Suppressor macrophage treated with lipopolysaccharide for 1 hour (primary cell): ENCODE measurements at regions not wholly inside any gene's neighbourhood (a gene's known extent, or its start where the extent isn't known, plus 50 kb on each side); places are given as distances from the start of the nearest gene placed in this dataset.

Experiments
- DNase-seq, 3 donors: peaks; one replicate each; pipeline ENCODE4 v3.0.0-alpha.2; 2020 to 2022

- DNase-seq: peak; percentile 12 to 42 (median 27)
Measured at GRCh38 chr12:69096669-69097335, 142.6 kb upstream of the CPSF6 start.

- DNase-seq: peak in 1 of 3 donors; percentile 30
Measured at GRCh38 chr12:69097619-69098368, 141.6 kb upstream of the CPSF6 start.

GRCh38 chr12:69099201-69099837 lies 140.1 kb upstream of the CPSF6 start:
- DNase-seq: peak; percentile 64 to 70 (median 66)

DNA sequence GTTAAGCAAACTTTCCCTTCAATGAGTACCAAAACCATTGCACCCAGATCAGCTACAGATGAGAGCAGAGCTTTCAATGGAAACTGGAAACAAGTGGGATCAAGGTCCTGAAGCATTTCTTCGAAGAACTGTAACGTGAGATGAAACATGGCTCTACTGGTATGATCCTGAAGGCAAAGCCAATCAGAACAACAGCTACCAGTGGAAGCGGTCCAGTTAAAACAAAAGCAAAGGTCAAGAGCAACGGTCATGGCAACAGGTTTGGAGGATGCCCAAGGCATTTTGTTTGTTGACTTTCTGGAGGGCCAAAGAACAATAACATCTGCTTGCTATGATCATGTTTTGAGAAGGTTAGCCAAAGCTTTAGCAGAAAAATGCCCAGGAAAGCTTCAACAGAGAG lies 137.9 kb upstream of the CPSF6 start:
- DNase-seq: no peak

DNA sequence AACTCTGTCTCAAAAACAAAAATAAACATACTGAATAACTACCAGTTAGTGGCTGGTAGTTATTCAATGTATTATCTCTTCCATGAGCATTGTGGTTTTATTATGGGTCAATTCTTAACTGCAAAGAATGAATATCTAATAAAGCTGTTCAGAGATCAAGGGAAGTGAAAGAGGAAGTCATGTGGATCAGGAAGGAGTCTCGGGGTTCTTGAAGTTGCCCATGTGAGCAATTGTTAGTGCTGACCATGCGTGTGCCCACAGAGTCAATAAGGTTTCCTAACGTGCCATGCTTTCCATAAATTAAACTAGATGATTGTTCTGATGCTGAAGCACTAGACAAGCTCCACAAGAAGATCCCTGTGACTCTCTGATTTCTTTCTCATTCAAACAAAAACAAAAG lies 136.5 kb upstream of the CPSF6 start:
- peak; percentile 73 to 85 (median 85) for DNase-seq

DNA sequence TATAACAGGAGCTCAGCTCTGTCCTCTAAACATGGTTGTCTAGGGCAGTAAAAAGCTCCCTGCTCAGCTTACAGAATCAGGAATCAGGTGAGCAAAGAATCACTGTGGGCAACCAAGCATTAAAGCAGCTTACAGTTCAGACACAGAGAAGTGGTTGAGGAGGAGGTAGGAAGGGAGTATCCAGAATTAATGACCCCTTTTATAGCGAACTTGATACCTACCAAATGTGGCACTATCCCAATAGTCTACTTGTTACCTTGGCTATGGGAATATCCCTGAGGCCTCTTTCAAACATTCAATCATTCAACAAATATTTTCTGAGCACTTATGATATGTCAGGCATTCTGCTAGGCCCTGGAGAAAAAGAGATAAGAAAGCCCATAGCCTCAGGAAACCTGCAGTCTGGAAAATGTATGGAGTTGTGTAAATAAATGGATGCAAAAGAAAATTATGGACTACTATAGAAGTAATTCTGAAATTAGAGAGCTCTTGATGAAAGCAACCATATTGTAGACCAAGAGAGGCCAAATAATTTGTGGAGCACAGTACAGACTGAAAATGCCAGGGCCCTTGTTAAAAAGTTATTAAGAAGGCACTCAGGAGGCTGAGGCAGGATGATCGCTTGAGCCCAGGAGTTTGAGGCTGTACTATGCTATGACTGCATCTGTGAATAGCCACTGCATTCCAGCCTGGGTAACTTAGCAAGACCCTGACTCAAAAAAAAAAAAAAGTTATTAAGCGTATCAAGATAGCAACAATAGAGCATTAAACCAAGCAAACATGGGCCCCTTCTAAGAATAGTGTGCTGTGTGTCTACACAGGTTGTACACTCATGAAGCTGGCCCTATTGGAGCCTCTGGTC lies 134.0 kb upstream of the CPSF6 start:
- no peak for DNase-seq

DNA sequence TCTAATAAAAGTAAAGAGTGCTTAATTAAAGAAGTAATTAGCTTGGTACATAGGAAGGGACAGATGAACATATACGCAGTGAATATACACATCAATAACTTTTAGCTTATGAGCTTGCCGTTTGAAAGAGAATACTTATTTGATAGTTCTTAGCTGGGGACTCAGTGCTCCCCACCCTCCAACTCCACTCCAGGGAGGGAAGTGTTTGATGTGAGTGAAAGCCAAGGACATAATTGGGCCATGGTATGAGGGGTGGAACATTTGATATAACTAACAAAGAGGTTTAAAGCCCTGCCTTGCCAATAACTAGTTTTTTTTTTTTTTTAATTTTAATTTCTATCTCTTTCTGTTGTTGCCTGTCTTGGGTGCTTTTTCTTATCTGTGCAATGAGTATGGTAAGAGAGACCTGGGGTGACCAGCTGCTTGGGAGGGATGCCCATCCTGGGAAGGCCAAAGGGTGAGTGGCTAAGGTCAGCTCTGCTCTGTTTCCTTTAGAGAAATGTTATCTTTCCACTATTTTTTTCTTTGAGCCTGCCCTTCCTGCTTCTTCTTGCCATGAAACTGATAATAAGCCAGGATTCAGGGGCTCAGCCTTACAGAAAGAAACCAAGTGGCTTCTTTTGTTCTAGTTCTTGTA lies 132.8 kb upstream of the CPSF6 start:
- DNase-seq: no peak

GRCh38 chr12:69107541-69107940 lies 131.8 kb upstream of the CPSF6 start:
- no peak for DNase-seq

DNA sequence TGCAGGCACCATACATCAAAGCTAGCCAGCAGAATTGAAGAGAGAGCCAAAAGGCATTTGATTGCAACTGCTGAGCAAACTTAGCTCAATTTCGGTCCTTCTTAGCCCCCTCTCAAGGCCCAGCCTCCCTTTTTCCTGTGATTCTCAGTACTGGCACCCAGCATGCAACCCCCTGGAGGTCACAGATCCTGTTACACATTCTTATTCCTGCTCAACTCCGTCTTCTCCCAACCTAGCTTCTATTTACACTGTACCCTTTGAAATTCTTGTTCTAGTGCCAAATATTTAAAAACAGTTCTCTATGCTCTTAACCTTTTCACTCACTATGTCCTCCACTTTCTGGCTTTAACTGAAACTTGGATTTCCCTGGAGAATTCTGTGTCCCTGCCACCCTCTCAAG lies 131.3 kb upstream of the CPSF6 start:
- DNase-seq: no peak

GRCh38 chr12:69112616-69113015 lies 126.8 kb upstream of the CPSF6 start:
- peak in 1 of 3 donors; percentile 32 for DNase-seq

DNA sequence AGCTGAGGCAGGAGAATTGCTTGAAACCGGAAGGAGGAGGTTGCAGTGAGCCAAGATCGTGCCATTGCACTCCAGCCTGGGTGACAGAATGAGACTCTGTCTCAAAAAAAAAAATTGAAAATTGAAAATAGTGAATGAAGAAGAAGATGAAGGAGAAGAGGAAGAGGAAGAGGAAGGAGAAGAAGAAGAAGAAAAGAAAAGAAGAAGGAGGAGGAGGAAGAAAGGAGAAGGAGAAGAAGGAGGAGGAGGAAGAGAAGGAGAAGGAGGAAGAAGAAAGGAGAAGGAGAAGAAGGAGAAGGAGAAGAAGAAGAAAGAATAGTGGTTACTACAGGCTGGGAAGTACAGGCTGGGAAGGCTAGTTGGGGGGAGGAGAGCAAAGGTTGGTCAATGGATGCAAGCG lies 124.3 kb upstream of the CPSF6 start:
- DNase-seq: peak in 1 of 3 donors; percentile 32

DNA sequence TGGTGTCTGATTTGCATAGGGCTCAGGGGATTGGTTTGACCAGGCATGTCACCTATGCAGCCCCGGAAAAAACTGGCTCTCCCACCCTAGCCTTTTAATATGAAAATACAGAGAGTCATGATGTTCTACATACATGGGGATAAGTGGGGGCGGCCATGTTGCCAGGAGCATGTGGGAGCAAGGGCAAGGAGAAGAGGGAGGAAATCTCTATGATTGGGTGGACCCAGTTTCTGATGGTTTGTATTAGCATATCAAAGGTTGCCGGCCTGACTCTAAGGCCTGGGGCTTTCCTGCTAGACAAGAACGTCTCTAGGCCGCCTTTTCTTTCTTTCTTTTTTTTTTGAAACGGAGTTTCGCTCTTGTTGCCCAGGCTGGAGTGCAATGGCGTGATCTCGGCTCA lies 123.4 kb upstream of the CPSF6 start:
- no peak for DNase-seq

DNA sequence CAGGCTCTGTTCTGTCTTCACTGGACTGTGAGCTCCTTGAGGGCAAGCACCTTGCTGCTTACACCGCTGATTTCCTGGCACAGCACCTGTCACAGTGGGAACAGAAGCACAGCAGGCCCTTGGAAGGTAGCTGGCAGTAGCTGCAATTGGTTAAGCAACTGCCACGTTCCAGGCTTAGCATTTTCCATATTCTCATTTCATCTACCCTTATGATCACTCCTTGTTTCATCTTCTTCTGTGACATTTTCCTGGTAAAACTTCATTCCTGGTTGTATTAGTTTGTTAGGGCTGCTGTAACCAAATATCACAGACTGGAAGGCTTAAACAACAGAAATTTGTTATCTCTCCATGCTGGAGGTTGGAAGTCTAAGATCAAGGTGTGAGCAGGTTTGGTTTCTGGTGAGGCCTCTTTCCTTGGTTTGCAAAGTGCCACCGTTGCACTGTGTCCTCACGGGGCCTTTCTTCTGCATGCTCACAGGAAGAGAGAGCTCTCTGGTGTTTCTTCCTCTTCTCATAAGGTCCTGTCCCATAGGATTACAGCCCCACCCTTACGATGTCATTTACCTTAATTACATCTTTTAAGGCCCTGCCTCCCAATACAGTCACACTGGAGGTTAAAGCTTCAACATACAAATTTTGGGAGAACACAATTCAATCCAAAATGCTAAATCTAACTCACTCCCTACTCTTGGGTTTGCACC lies 121.7 kb upstream of the CPSF6 start:
- no peak for DNase-seq

DNA sequence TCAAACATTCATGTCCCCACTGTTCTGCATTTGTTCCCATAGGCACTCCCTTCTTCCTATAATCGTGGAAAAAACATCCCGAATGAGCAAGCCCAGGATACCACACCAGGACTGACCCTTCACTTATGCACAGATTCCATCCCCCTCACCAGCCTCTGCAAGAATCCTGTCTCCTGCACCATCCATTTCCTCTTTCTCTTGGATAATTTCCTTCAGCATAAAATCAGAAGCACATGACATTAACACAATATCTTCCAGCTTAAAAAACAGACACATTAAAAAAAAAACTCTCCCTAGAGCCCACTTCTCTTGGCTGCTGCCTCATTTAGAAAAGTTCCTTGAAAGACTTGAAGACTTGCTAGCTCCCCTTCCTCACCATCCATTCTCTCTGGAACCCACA lies 120.9 kb upstream of the CPSF6 start:
- DNase-seq: peak in 1 of 3 donors; percentile 28

DNA sequence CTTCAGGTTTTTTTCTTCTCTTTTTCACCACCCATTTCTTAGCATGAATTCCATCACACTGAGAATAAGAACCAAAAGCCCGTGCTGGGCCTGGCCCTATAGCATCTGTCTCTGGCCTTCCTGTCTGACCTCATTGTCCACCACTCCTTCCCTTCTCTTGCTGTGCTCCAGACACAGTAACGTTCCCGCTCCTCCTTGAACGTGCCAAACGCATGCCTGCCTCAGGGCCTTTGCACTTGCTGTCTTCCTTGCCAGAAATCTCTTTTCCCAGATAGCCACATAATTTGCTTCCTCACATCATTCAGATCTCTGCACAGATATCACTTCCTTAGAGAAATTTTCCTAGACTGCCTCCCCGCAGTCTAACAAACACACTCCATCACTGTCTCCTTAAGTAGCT lies 119.6 kb upstream of the CPSF6 start:
- no peak for DNase-seq

DNA sequence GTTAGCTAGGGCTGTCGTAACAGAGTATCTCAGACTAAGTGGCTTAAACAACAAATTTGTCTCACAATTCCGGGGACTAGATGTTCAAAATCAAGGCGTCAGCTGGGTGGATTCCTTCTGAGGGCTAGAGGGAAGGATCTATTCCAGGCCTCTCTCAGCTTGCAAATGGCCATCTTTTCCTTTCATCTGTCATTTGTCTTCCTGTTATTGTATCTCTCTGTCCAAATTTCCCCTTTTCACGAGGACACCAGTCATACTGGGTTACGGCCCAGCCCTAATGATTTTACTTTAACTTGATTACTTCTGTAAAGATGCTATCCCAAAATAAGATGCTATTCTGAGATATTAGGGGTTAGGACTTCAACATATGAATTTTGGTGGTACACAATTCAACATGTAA lies 119.0 kb upstream of the CPSF6 start:
- DNase-seq: peak in 2 of 3 donors; percentile 32 to 37

DNA sequence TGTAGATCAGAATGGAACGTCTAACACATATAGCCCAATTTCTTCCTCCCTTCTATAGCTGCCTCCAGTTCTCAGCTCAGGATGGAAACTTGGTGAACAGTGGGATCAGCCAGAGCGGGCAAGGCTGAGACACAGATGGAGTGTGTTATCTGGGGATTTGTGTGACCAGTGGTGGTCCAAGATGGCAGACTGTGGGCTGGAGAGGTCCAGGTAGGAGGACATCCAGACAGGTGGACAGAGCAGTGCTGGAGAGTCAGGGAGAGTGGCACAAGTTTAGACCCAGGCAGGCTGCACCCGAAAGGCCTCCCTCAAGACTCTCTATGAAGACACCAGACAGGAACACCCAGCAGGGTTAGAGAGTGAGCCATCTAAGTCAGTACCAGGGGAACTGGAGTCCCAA lies 116.1 kb upstream of the CPSF6 start:
- DNase-seq: no peak

DNA sequence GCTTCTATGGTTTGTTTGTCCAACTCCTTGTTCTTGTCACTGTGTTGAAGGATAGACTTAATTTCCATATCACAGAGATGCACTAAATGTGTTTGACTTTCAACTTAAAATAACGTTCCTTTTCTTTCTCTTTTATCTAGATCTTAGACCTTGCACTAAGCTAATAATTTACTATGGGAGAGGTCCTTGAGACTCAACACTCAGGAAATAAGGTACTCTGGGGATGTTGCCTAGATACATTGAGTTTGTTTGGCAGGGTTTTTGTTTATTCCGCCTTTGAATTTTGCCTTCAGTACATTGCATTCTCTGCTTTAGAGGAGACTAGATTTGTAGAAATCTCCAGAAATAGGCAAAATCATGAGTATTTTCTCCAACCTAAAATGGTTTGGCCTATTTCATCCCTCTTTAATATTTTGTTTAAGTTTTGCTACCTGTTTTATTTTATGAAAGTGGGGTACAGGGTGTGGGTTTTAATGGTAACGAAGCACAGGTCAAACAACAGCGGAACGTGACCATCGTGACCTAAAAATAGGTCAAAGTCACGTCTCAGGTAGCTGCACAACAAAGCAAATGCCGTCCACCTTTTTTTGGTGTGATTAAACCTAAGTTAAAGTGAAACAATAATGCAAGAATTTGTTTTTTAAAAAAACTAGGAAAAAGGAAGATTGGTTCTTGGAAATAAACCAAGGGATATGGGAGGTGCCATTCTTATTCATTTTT lies 115.3 kb upstream of the CPSF6 start:
- DNase-seq: no peak

DNA sequence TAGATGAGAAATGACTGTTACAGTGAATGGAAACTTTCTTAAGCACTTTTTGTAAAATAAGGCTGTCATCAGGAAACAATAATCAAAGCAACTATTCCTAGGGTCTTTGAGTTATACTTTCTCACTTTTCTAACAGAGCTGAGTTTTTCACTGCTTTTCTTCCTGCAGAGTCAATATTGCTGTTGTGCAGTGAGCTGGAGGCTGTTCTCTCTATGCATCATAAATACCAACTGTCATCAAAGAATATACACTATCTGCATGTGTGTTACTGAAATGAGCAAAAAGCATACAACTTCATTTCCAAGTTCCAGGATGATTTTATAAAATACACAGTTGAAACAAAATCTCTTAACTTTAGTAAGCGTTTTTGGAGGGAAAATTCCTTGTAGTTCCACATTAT lies 110.4 kb upstream of the CPSF6 start:
- DNase-seq: no peak

DNA sequence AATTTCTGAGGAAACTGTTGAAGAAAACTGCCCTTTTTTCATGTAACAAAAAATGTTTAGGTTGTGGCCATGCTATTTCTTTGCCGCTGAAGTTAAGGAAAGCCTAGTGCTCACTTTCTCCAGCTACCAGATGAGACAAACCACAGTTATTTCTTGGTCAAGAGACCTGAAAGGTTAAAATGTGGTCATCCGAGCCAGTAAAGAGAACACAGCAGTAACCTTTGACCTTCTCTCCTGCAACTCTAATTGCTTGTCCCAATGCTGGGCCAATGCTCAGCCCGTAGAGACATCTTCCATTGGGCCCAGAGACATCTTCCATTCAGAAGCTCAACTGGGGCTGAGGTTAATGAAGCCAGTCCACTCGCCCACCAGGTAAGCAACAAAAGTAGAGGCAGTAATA lies 109.8 kb upstream of the CPSF6 start:
- no peak for DNase-seq

GRCh38 chr12:69130064-69130463 lies 109.3 kb upstream of the CPSF6 start:
- DNase-seq: peak in 1 of 3 donors; percentile 43
